ENCODE measurements at regions not wholly inside any gene's neighbourhood (a gene's known extent, or its start where the extent isn't known, plus 50 kb on each side); places are given as distances from the start of the nearest gene placed in this dataset.

DNA sequence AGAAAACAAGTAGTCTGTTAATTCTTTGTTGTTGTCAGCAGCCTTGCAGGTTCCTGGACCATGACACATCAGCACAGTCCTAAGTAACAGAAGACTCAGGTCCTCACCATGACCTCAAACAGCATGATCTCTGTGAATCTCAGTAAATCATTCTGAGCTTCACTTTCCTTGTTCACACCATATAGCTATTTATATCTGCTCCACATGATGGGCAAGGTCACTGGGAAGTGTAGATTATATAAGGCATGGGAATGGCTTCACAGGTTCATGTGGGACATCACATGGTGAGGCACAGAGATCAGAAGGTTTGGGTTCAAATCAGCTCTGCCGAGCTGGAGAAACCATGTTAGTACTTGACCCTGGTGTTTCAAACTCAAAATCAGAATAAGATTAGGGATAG lies 245.4 kb upstream of the SPTLC3 start:
- no peak for DNase-seq

DNA sequence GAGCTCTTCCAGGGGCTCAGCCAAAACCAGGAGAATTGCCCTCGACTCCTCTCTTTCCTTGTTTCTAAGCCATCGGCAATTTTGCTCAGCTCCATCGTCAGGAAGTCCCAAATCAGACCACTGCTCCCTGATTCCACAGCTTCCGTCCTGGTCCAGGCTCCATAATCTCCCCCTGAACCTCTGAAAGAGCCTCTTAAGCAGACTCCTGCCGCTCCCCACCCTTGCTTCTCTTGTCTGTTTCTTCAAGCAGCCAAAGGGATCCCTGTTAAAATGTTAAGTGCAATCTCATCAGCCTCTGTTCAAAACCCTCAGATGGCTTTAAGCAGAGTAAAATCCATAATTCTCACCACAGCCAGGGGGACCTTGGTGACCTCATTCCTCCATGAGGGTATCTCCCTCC lies 244.7 kb upstream of the SPTLC3 start:
- DNase-seq, result no peak

DNA sequence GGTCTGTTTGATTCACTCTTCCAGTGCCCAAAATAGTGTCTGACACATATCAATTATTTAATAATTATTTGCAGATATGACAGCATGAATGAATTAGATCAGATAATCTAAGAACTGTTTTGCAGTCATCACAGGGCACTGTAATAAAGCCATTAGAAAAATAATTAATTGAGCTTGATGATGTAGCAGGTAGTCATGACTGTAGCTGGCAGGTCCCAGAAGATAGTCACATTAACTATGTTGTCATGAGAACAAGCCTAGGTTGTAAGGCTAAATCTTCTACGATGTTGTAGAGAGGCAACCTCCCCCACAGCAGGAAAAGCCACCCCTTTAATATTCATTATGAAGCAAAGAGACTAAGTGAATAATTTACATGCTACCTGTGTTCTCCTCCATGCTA lies 243.9 kb upstream of the SPTLC3 start:
- no peak for DNase-seq

DNA sequence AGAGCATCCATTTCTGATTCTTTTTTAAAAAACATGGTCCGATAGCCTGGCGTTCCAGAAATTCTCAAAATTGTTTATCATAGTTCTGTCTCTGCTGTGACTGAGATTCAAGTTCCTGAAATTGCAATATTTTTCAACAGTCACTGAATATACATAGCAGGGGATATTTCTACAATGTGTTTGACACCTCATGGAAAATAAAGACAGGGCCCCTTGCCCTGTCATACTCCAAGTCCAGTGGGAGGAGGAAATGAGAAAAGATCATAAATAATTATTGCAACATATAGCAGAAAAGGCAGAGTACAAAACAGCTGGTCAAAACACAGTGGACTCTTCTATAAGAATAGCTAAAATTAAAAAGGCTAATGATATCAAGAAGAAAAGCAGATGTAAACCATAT lies 234.8 kb upstream of the SPTLC3 start:
- DNase-seq, result no peak

DNA sequence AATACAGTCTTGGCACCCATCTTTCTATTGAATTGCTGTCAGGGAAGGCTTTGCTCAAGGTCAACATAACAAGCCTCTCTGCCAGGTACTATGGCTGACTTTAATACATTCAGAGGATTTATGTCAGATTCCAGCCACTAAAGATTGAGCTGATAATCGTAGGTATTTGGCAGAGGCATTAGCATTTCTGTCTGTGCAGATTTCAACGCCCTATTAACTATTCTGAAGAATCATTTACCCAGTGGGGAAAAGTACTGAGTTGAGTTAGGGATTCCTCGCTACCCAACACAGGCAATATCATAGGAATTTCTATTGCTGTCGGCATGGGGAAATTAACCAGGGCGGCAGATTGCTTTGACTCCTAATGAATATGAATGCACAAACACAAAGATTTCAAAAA lies 233.7 kb upstream of the SPTLC3 start:
- DNase-seq, result no peak

DNA sequence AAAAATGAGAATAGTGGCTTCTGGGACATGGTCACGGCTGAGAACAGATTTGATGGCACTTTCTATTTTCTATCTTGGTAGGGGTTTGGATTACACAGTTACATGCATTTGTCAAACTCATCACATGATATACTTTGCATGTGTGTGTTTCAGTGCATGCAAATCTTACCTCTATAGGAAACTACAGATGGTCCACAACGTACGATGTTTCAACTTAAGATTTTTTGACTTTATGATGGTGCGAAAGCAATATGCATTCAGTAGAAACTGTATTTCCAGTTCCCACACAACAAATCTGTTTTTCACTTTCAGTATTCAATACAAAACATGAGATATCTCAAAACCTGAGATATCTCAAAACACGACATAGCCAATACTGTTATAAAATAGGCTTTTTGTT lies 231.8 kb upstream of the SPTLC3 start:
- DNase-seq, result no peak

DNA sequence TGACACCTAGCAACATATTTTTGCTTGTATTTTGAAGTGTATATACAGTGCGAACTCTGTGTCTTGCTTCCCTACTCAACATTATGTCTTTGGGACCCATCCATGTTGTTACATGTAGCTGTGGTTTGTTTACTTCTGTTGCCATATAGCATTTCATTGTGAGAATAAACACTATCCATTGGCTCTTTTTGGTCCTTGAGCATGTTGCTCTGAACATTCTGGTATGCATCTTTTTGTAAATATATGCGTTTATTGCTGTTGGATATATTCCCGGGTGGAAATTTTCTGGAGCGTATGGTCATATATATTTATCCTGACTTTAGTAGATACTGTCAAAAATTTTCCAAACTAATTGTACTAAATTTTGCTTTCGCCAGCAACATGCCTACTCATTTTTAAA lies 222.5 kb upstream of the SPTLC3 start:
- no peak for DNase-seq

DNA sequence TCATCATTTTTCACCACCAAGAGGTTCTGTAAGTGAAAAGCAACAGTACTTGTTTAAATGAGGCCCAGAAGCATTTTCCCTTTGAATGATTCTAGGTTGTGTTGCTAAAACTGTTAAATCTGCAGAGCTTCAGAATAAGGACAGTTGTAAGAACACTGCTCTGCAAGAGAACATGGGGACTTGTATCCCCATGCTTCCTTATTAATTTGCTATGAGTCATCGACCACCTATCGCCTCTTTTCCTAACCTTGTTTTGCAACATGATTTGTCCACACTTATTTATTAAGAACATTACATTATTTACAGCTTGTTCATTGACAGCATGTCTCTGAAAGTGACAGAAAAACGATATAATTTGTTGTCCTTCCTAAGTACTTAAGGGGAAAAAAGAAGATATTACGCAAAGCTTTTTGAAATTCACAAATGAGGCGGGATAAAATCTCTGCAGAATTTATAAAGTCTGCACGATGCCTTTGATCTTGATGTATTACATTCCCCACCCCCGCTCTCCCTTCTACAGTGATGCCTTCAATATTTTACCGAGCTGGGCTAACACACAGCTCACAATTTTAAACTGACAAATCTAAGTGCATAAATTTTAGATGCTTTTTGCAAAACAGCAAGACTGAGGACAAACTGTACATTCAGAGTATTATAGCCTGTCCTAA lies 220.0 kb upstream of the SPTLC3 start:
- DNase-seq, result no peak

DNA sequence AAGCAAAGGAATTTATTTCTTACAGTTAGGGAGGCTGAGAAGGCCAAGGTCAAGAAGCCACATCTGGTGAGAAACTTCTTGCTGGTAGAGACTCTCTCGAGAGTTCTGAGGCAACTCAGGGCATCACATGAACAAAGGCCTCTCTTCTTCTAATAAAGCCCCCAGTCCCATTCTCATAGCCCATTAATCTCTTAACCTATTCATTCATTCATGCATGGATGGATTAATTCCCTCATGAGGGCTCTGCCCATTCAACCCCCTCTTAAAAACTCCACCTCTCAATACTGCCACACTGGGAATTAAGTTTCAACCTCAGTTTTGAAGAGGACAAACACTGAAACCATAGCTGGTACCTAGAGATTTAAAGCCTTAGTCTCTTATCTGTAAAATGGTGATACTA lies 217.9 kb upstream of the SPTLC3 start:
- no peak for DNase-seq

DNA sequence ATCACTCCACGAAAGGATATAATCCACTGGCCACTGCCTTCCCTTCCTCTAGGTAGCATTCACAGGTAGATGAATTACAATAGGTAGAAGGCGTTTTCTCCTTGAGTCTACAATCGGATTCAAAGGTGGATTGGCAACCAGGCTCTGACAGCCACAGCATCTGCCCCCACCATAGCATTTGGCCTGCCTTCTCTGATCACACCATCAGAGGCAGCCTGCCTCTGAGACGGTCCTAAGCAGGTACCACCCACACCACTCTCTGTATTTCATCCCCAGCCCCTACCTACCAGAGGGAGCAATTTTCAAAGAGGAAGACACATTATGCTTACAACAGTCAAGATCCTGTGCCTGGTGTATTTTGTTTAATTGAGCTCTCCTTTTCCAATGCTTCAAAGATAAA lies 210.5 kb upstream of the SPTLC3 start:
- no peak for DNase-seq

DNA sequence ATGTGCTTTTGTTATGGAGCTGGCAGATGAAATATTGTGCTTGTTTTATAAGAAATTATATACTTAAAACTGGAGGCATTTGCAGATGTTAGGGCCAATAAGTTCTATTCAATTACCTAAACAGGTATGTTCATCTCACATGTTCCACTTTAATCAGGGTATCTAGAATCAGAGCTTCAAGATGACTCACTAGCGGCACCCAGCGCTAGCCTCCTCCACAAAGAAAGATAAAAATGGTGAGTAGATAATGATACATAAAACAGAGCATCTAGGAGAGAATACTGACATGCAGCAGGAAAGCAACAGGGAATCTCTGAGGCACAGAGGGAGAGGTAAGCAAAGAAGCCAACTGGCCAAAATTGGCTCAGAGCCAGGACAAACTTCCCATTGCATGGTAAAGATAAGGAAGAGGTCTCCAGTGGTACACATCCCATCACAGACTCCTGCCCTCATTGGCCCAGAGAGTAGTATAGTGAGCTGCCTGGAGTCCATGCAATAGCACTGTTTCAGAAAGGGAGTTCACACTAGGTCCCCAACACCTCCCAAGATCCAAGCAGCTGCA lies 200.7 kb upstream of the SPTLC3 start:
- DNase-seq, result no peak

DNA sequence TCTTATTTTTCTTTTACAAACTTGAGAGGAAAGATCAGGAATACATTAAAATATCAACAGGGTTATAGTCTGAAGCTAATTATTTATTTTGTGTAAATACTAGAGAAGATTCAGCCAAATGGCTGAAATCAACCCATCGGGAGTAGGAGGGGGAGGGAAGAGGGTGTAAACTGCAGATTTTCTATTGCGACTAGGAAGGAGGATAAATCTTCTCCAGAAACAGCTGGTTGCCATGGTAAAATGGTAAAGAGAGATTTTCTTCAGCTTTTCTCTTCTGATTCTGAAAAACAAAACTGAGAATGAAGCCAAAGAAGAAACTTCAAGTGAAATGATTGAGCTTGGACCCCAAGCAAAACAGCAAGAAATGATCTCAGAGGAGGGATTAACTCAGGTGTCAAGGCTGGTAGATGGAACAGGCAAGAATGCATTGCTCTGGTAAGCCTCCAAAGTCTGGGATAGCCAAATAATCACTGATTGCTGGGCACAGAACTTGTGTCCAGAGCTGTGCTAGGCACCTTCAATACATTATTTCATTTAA lies 193.5 kb upstream of the SPTLC3 start:
- DNase-seq, result no peak

DNA sequence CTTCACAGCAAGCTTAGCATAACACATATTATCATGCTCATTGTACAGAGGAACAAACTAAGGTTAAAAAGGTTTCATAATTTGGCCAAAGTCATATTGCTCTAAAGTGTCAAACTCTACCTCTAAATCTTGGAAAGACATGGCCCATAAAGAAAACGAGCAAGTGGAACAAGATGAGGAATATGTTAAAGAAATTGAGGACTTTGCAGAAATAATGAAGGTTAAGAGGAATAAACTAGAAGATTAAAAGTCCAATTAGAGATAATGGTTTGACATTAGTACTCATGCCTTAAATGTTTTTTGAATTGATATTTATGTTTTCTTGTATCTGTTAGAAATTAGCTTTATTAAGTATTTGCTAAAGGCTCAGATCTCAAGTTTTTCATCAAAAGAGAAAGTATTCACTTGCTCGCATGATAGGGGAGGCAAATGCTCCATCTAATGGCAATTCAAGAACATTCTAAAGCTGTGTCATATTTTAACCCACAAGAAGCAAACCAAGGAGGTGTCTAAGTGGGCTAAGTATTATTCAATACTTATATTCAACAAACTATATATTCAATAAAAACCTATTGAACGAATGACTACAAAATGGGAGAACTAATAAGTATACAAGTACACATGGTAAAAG lies 192.9 kb upstream of the SPTLC3 start:
- DNase-seq, result no peak

DNA sequence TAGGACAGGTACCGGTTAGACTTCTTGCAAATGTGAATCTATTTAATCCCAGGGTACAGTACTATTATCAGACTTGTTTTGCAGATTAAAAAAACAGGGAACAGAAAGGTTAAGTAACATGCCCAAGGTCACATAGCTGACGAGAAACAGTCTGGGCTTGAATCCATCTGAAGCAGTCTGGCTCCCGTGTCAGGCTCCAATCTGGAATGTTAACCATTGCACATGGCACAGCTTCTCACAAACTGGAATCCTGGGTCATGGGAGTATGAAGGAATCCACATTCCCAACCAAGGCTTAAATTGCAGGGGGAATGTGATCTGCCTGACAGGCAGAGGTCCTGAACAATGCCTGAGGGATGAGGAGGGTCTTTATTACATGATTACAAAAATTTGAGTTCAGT lies 187.5 kb upstream of the SPTLC3 start:
- DNase-seq, result no peak

DNA sequence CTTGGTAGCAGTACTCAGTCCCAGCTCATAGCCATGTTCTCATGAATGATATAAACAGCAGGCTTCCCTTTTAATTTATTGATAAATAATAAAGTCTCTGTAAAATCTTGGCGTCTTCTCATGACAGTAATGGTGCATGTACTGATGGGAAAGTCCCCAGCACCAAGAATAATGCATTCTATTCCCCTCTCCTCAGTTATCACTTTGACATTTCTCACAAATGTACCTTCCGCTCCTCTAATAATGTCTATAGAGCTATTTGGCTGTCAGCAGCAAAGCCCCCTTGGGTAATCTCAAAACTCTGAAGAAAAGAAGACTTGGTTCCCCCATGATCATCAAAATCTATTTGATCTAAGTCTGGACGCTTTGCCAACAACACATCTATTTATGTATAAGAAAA lies 185.0 kb upstream of the SPTLC3 start:
- no peak for DNase-seq

DNA sequence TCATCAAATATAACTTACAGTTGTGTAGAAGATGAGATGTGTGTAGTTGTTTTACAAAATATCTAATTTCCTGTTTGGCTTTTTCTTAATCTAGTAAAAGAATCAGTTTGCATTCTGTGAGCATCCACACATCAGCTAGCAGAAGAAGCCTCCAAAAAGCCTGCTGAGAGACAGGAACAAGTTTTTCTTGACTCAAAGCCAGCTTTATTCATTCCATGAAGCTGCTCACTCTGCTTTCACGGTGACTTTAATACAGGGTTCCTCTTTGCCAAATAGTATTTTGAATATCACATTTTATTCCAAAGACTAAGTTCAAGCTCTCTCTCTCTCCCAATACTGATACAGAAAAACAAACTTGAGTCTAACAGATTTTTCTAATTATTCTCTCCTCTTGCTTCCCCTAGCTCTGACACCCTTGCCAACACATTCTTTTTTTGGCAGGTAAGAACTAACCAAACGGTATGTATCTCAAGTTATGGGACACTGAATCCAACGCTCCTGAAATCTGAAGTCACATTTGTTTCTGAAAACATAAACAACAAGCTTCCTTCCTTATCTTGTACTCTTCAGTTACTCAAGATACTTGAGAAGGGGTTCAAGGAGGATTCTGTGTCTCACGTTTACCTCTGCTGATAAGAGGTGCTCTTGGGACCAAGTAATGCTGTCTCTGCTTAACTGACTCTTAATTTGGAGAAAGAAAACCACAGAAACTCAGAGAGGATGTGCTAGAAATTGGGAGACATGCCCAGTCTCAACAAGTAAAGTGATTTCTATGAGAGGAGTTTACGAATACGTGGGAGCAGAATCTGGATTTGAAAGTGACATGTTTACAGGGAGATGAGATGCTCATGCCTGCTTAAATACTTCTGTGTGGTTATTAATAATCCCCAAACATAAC lies 184.2 kb upstream of the SPTLC3 start:
- no peak for DNase-seq

DNA sequence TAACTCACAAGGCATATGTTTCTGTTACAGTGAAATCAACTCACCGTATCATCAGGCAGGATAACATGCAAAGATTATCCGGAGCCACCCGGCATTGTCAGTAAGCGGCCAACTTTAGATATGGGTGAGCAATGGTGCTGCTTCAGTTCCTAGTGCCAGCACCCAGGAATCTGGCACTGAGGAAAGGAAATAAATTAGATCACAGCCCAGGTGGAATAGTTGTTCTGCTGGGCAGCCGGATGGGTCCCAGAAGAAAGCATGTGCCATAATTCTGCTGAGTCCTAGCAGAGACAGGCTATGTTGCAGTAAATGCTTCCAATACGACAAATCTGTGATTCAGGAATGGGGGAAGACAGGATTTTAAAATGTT lies 183.6 kb upstream of the SPTLC3 start:
- DNase-seq, result no peak

DNA sequence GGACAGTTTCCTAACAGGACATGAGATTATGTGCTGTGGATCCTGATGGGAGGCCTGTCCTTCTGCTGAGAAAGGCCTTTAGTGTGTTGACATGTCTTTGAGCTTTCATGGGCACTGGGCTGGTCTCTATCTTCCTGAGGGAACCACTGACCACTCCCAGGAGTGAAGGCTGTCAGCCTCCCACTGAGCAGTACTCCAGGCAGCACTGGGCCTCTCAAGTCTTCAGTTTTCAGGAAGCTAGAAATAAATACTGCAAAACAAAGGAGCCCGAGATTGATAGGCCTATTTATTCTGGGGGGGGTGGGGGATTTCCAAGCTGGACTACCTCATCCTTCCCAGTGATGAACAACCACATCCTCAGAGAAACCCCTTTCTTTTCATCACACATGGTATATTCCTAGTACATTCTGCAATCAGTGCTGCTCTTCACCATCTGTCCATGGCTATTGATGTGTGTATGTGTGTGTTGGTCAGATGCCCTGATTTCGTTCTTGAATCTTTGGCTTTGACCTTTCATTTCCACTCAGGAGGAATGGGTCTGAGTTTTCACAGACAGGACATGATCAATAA lies 180.9 kb upstream of the SPTLC3 start:
- no peak for DNase-seq

DNA sequence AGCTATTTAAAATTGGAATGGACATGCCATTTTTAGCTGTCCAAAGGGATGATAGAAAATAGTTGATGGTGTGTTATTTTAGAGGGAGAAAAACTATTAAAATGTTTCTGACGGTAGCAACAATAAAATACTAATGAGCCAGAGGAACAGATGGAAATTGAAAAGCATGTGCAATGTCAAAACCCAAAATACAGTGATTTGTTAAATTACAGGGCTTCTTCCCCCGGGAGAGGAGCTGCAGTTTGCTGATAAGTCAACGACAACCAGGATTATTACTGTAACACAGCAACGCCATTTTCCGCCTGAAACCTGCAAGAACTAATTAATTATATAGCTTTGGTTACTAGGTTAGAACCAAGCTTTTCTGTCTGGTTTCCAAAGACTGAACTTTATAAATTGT lies 179.6 kb upstream of the SPTLC3 start:
- DNase-seq, result no peak

DNA sequence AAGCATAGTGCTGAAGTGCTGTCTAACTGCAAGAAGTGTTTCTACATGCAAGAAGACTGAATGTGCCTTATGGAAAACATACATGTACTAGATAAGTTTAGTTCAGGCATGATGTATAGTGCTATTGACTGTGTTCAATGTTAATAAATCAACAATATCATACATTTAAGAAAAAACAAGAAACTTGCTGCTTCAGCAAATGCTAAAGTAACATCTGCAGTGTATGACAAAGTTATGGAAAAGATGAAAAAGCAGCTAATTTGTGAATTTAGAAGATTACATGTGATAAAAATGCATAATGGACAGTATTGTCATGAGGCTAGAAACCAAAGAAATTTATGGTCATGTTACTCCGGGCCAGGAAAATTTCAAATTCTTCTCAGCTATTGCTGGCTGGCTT lies 174.9 kb upstream of the SPTLC3 start:
- no peak for DNase-seq

DNA sequence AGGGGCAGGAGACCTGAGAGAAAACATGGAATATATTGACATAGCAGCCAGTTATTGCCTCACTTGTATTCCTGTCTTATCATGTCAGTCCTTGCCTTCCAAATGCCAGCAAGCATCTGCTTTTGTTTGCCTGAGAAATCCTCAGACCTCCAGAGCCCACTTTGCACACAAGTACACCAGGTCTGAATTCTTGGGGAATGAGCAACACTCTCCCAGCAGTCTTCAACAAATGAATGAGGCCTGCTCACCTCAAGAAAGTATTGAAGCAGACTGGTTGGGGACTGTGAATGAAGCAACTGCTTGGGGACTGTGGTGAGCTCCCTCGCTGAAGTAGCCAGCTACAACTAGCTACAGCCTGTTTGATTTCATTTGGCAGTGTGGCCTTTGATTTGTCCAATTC lies 172.8 kb upstream of the SPTLC3 start:
- DNase-seq, result no peak

DNA sequence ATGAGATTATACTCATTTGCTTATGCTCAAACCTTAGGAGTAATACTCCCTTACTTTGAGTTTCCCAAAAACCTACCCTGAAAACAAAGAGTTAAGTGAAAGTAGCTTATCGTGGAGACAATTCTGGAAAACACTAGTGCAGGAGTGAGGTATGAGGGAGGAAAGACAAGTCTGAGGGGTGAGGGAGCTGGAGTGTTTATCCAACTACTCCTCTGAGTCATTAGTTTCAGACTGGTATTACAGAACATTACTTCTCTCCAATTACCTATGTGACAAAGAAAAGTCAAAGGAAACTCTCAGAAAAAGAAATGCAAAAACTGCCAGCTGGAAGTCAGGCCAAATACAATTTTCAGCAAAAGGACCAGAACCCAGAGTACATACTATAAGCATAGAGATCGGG lies 171.1 kb upstream of the SPTLC3 start:
- no peak for DNase-seq

DNA sequence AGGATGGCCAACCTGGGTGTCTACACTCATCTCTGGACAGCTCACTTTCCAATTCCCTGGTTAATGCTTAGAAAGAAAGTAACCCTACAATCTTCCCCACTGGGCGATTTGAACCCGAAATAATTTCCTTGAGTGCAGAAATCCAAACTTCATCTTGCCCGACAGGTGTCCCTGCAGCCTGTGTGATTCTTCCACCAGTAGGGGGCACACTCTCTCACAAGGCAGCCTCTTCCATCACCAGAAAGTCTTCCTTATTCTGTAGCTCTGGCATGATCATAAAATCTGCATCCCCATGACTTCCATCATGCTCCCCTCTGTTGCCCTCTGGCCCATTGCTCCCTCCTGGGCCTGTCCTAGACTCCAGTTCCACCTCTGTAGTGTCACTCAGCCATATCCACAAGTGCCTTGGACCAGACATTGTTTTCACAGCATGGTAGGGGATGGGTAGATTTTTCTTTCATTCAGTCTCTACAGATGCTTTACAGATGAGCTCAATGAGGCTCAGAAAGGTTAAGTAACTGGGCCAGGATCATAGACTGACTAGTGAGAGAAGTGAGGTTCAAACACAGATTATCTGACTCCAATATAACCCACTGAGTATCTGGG lies 170.4 kb upstream of the SPTLC3 start:
- no peak for DNase-seq
